Inflammatory macrophage treated with lipopolysaccharide for 4 hours (primary cell): ENCODE measurements at regions not wholly inside any gene's neighbourhood (a gene's known extent, or its start where the extent isn't known, plus 50 kb on each side); places are given as distances from the start of the nearest gene placed in this dataset.
"Not testable (repeated sequence)": the region's sequence is repeated elsewhere in the genome, so short reads cannot be mapped to it uniquely, and the experiment has no call there.

Experiments used
- DNase-seq: peaks from one replicate; pipeline ENCODE4 v3.0.0-alpha.2; 2020

- no peak for DNase-seq
These were observed 118.6 kb upstream of the IRX4 start for GRCh38 chr5:2001300-2001699.

DNA sequence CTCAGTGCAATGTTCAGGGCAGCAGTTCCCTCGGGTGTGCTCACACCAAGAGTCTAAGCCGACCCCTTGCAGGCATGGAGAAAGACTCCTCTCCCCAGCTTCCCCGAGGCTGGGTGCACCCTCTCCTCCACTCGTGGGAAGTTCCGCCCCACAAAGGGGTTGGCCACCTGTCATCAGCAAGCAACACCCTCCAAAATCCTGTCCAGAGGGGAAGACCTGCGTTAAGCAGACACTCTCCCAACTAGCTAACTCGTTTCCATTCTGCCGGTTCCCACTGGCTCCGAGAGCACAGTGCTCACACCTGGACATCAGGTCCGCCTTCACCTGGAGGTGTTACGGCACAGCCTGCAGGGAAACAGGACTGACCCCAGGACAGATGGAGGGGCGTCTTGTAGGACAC, 117.9 kb upstream of the IRX4 start:
- DNase-seq: no peak

- DNase-seq: no peak
These were observed 117.1 kb upstream of the IRX4 start for GRCh38 chr5:1999794-2000193.

DNA sequence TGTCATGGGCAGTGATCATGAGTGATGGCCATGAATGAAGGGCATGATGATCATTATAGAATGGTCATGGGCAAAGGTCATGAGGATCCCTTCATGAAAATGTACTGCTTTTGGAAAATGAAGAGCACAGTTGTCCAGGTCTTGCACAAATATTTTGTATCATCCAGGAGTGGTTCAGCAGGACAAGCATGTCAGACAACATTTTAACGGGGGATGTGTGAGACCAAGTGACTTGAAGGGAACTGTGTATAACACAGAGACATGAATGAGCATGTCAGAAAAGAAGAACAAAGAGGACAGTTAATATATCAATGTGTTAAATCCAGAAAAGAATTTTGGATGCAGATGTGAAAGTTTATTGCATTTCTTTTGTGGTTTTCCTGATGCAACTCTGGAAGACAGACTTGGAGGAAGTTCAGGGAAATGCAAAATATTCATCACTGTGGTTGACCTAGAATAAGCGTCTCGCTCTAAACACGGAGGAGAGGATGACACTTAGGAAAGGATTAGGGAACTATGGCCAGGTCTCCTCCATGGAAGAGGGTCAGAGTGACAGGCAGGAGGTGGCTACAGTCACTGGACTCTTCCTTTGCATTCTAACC, 116.1 kb upstream of the IRX4 start:
- no peak for DNase-seq

GRCh38 chr5:1998348-1998669, 115.6 kb upstream of the IRX4 start:
- no peak for DNase-seq

- no peak for DNase-seq
These were observed 115.1 kb upstream of the IRX4 start for GRCh38 chr5:1997640-1998347.

DNA sequence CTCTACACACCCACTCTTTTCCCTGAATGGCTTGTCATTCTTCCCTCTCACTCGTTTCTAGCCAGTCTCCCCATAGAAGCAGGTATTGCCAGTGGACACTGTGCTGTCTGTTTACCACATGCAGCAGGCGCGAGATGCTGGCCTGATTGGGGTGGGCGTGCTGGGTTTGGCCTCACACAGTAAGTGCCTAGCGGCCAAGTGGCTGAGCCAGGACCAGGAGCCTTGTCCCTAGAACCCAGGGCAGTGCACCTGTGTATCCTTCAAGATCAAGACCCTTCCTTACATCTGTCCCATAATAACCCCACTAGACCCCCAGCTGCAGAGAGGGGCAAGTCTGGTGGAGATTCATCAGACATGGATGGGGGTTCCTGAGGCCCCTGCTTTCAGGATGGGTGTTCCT, 112.8 kb upstream of the IRX4 start:
- DNase-seq: no peak

GRCh38 chr5:1987471-1987870, 104.7 kb upstream of the IRX4 start:
- no peak for DNase-seq

DNA sequence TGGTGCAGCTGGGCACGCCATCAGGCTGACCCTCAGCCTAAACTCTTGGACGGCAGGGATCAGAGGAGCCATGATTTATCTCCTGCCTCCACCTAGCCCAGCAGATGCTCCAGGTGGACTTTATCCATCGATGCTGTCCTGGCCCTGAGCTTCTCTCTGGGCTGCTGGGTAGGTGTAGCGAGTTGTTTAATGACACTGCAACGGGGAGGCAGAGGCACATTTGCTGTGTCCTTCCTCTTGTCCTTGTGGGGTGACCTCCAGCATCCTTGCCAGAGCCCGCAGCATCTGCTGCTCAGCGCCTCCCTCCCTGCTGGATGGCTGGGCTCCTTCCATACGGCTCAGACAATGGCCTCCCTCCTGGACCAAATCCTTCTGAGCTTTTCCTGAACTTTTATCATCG, 103.1 kb upstream of the IRX4 start:
- DNase-seq: no peak

GRCh38 chr5:1983919-1984695, 101.4 kb upstream of the IRX4 start:
- no peak for DNase-seq

DNA sequence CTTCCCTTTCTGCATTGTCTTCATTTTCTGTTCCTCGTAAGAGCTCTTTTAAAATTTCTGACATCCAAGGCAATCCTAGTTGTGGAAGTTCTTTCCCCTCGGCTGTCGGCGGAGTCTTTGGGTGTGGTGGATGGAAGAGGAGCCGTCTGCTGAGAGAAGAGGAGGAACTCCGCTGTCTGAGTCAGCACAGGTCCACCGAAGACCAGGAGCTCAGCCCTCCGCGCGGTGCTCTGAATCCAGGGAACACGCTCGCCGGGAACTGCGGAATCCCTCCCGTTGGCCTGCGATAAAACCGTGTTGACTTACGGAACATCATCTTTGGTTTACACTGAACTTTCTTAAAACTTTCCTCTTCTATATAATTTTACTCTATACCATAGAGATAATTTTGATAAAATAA, 100.7 kb upstream of the IRX4 start:
- no peak for DNase-seq

- DNase-seq: not testable (repeated sequence)
These were observed 99.8 kb upstream of the IRX4 start for GRCh38 chr5:1982561-1982960.

GRCh38 chr5:1975898-1976765, 93.4 kb upstream of the IRX4 start:
- no peak for DNase-seq

- no peak for DNase-seq
These were observed 92.6 kb upstream of the IRX4 start for GRCh38 chr5:1975406-1975715.

GRCh38 chr5:1974501-1975405, 92.0 kb upstream of the IRX4 start:
- no peak for DNase-seq

- no peak for DNase-seq
These were observed 91.4 kb upstream of the IRX4 start for GRCh38 chr5:1974081-1974480.

- no peak for DNase-seq
These were observed 90.8 kb upstream of the IRX4 start for GRCh38 chr5:1973391-1974013.

- DNase-seq: no peak
These were observed 89.2 kb upstream of the IRX4 start for GRCh38 chr5:1971944-1972343.

GRCh38 chr5:1967736-1968135, 85.0 kb upstream of the IRX4 start:
- DNase-seq: no peak

GRCh38 chr5:1966461-1966860, 83.7 kb upstream of the IRX4 start:
- DNase-seq: no peak

- no peak for DNase-seq
These were observed 83.2 kb upstream of the IRX4 start for GRCh38 chr5:1965925-1966324.

- DNase-seq: no peak
These were observed 81.3 kb upstream of the IRX4 start for GRCh38 chr5:1963941-1964451.
